ENCODE measurements at regions not wholly inside any gene's neighbourhood (a gene's known extent, or its start where the extent isn't known, plus 50 kb on each side); places are given as distances from the start of the nearest gene placed in this dataset.
"Not testable (repeated sequence)": the region's sequence is repeated elsewhere in the genome, so short reads cannot be mapped to it uniquely, and the experiment has no call there.

DNA sequence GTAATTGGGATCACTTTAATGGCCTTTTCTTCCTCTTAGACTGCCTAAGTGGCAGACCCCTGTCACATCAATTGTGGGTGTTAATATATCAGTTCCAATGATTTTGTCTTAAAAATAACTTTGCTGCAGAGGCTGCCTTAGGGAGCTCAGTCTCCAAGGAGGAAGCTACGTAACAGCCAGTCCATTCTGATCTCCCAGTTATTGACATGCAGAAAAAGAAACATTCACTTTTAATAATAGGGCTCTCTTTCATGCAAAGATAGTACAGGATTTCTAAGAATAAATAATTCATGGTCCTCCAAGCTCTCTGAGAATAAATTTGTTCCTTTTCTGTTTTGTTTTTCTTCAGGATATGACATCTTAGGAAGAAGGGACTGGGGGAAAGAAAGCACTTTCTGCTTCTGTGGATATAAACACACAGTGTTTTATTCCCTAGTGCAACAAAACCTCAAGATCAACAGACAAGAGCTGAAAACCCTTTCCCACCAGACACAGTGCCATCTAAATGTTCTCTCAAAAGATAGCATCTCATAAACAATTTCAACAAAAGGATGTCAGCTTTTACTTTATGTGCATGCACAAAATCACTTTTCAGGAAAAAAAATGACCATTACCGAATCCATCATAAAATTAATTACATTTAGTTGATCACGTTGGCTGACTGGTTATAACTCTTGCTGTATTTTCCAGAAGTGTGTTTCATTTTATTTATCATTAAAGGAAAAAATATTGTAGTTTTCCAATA lies 372.4 kb upstream of the SLC7A11 start:
- DNase-seq (ENCODE audit: low spot score) = no peak

DNA sequence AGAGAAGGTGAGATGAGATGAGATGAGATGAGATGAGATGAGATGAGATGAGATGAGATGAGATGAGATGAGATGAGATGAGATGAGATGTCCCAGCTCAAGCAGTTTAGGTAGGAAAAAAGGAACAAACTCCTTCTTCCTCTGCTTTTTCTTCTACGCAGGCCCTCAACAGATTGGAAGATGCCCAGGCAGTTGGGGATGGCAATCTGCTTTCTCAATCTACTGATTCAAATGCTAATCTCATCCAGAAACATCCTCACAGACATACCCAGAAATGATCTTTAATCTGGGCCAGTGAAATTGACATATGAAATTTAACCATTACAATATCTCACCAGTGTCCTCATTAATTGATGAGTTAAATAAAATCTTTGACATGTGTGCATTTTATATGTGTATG lies 370.3 kb upstream of the SLC7A11 start:
- DNase-seq (ENCODE audit: low spot score) = no peak

DNA sequence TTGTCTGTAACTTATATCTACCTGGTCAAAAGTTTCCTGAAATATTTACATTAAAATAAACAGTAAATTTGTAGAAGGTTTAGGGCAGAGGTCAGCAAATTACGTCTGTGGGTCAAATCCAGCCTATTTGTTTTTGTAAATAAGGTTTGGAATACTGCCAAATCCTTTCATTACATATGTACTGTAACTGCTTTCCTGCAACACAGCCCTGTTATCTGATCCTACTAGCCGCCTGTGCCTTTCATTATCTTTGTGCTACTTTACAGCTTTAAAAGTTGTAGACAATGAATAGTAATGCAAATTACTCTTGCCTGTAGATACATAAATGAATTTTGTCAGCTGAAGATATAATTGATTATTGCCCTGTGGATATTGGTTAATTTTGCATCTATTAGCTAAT lies 369.6 kb upstream of the SLC7A11 start:
- DNase-seq (ENCODE audit: low spot score) = no peak

DNA sequence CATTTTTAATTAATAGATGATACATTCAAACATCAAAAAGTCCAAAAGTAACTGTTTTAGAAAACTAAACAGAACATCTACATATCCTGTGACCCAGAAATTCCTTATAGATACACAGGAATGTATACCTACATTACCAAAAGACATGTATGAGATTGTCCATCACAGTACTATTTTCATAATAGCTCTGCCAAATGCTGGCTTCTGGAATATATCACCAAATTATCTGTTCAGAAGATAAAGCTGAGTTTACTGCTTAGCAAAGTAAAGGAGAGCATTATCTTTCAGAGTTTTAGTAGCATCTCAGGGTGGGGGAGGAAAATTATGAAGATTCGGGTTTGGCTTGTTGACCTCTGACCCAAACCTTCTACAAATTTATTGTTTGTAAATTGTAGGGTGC lies 368.9 kb upstream of the SLC7A11 start:
- DNase-seq (ENCODE audit: low spot score) = no peak

DNA sequence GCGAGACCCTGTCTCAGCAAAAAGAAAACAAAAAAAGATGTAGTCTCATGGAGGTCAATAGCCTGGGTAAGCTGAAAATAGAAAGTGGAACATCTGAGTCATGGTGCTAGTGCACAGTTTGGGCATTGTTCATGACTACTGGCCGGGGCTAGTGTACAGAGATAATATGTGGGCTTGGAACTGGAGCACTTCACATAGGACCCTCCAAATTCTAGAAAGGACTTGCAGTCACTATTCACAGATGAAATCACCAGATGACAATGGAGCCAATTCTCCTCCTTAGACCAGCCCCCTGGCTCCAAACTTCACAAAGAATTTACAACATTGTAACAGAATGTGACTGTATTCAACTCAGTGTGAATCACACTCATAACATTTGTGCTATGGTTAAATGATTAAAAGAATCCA lies 367.8 kb upstream of the SLC7A11 start:
- no peak for DNase-seq (ENCODE audit: low spot score)

DNA sequence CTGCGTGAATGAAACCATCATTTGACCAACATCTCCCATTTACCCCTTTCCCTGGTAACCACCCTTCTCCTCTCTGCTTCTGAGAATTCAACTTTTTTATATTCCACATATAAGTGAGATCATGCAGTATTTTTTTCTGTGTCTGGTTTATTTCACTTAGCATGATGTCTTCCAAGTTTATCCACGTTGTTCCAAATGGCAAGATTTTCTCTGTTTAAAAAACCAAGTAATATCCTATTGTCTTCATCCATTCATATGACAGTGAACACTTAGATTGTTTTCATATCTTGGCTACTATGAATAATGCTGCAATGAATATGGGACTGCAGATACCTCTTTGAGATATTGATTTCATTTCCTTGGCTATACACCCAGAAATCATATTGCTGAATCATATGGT lies 362.4 kb upstream of the SLC7A11 start:
- no peak for DNase-seq (ENCODE audit: low spot score)

DNA sequence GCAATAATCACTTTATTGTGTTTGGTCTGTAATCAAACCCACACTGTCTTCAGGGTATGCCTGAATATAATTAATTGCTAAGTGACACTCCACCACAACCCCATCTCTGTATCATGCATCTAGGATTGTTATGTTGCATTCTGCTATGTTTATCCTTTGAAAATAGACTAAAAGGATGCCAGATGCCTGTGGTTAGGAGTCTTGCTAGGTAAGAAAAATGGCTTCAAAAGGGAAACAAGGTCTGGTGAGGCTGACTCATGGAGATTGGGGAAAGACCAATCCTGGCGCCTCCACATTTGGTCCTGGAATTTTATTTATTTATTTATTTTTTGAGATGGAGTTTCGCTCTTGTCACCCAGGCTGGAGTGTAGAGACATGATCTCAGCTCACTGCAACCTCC lies 360.5 kb upstream of the SLC7A11 start:
- no peak for DNase-seq (ENCODE audit: low spot score)

DNA sequence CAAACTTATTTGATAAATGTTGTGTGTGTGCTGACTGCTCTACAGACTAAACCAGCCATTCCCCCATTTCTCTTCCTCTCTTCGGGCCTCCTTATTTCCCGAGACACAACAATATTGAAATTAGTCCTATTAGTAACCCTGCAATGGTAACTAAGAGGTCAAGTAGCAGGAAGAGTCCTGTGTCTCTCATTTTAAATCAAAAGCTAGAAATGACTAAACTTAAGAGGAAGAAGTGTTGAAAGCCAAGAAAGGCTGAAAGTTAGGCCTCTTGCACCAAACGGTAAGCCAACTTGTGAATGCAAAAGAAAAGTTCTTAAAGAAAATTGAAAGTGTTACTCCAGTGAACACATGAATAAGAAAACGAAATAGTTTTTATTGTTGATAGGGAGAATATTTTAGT lies 357.8 kb upstream of the SLC7A11 start:
- no peak for DNase-seq (ENCODE audit: low spot score)

DNA sequence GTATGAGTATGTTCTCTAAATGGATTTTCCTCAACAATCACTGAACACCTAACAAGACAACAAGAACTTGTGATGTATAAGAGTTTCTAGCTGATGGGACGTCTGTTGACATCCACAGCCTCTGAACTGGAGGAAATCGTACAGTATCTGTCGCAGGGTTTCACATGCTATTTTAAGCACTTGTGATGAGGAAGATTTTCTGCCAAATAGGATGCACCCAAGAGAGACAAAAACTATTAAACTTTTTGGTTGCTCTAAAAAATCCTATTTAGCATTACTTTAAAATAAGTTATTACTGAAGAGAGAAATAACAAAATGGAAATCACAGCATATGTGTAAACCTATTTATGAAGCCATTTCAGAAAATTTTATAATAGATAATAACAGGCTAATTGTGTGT lies 356.1 kb upstream of the SLC7A11 start:
- no peak for DNase-seq (ENCODE audit: low spot score)

DNA sequence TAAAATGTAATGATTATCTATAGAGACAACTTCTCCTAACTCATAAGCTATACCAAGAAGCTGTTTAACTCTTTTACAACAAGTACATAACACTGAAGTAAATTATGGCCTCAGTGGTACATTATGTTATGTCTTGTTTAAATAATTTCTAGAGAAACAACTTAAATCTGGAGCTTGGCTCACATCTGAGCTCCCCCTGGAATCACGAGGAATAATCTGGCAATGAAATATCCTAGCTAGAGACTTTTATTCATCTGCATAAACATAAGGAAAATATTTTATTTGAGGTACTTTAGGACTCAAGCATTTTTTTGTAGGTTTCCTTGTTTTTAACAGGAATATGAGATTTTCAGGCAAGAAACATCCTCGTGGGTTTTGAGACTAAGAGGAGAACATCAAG lies 354.7 kb upstream of the SLC7A11 start:
- DNase-seq (ENCODE audit: low spot score) = no peak

DNA sequence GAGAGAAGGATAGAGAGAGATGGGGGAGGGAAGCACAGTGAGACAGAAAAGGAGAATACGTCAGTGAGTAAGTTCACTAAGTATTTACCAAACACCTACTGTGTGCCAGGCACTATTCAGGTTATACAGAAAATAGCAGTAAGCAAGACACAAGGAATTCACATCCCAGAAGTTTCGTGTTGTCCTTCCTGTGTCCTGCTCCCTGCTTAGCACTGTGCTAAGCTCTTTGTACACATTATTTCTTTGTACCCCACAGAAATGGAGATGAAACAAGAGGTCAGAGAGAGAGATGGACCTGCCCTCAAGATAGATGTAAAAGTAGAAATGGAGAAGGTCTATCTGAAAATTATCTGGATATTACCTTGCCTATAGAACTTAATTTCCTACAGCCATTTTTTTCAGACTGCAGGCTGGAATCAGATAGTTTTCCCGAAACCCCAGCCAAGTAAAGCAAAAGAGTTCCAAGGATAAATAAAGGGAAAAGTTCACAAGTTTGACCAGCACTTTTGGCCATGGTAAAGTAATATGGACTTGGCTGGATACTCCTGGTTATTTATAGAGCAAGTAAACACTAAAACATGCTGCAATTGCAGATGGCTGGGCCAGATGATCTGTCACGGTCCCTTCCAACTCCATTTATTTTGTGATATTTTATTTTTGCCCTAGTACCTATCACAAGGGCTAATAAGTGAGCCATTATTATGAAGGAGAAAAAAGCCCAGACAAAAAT lies 353.7 kb upstream of the SLC7A11 start:
- no peak for DNase-seq (ENCODE audit: low spot score)

DNA sequence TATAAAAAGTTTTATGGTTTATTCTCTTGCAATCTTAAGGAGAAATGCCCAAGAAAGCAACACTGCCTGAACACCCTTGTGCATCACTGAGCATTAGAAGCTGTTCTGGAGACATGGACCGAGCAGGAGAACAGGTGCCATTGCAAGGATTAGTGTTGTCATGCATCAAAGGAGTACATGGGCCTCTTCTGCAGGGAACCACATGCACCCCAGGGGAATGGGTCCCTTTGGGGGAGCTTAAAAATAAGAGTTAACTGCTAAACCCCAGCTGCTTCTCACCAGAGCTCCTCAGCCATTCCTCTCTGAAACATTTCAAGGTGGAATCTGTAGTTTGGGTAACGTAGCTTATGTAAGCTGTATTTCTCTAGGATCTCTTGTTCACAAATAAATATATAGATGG lies 353.0 kb upstream of the SLC7A11 start:
- DNase-seq (ENCODE audit: low spot score) = no peak

DNA sequence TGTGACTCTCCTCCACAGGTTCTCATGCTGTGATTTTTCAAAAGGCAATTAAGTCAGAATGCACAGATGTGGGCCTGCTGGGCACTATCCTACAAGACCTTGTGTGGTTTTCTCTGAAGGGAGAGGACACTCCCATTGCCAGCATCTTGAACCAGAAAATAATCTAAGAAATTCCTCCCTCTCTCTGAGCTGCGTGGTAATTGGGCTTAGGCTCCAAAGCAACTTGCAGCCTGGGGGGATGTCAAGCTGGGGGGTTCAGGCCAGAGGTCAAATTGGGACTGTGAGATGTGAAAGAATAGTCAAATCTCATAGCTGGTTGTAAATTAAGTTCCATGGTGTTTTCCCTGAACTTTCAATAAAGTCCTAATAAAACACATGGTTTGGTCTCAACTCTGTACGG lies 350.6 kb upstream of the SLC7A11 start:
- DNase-seq (ENCODE audit: low spot score) = no peak

DNA sequence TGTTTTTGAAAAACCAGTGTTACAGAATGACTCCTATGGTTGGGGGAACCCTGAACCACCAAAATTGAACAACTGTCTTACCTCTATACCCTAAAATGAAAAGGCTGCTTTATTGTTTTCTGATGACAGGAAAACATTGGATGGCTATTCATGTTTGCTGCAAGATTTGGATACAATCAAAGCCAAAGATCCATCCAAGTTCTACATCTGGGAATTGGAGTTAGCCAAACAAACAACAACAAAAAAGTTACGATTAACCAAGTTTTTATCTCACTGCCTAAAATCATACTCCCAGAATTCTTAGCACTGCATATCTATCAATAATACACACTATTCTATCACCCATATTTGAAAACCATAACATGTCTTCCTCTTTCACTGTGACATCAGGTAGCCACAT lies 349.7 kb upstream of the SLC7A11 start:
- DNase-seq (ENCODE audit: low spot score) = no peak

DNA sequence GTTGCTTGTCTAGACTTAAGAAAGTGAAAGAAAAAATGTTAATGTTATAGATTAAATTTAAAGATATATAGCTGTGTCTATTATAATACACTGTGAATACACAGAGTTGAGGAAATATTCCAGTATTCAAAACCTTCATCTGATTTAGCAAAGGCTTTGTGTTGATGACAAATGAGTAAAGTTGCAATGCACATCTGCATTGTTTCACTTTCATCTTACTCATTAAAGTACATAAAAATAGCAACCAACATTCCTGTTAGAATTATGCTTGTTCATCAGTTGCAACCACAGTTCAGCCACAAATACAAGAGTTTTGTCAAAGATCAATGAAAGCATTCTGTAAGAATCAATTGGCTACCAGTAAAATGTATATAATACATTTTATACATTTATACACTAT lies 346.4 kb upstream of the SLC7A11 start:
- no peak for DNase-seq (ENCODE audit: low spot score)

DNA sequence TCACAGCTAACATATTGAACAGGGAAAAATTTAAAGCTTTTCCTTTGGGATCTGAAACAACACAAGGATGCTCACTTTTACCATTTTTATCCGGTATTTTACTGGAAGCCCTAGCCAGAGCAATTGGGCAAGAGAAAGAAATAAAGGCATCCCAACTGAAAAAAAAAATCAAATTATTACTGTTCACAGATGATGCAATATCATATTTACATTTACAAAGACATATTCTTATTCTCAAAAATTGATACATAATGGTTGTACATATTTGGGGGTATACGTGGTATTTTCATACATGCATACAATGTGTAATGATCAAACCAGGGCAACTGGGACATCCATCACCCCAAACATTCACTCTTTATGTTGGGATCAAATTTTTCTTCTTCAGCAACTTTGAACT lies 337.0 kb upstream of the SLC7A11 start:
- no peak for DNase-seq (ENCODE audit: low spot score)

DNA sequence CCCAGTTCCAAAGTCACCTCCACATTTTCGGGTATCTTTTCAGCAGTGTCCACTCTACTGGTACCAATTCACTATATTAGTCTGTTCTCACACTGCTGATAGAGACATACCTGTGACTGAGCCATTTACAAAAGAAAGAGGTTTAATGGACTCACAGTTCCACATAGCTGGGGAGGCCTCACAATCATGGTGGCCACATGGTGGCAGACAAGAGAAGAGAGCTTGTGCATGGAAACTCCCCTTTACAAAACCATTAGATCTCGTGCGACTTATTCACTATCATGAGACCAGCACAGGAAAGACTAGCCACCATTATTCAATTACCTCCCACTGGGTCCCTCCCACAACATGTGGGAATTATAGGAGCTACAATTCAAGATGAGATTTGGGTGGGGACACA lies 335.7 kb upstream of the SLC7A11 start:
- not testable (repeated sequence) for DNase-seq (ENCODE audit: low spot score)

DNA sequence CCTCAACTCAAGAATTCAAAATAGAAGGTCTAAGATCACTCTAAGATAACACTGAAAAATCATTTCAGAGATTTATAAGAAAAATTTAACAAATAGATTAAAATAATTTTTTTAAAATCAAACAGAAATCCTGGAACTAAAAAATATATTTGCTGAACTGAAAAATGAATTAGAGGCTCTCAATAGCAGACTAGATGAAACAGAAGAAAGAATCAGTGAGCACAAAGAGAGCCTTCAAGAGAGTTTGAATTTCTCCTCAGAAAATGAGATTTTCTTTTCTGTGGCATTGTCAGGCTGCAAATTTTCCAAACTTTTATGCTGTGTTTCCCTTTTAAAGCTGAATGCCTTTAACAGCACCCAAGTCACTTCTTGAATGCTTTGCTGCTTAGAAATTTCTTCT lies 335.0 kb upstream of the SLC7A11 start:
- DNase-seq (ENCODE audit: low spot score) = no peak

DNA sequence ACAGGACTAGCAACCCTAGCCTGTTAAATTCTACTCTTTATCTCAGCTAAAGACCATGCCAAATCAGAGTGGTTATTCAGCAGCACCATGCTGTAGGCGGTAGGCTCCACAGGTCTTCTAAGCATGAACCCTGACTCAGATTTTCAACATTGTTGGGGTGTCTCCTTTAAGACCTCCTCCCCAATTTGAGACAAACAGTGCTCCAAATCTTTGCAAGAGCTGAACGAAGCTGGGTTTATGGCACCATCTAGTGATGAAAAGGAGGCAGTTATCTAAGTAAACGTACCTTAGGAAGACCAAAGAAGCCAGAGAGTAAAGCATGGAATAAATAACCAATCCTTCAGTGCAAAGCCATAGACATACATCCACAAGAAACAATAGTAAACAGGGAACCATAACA lies 334.5 kb upstream of the SLC7A11 start:
- peak; percentile 33 for DNase-seq (ENCODE audit: low spot score)

DNA sequence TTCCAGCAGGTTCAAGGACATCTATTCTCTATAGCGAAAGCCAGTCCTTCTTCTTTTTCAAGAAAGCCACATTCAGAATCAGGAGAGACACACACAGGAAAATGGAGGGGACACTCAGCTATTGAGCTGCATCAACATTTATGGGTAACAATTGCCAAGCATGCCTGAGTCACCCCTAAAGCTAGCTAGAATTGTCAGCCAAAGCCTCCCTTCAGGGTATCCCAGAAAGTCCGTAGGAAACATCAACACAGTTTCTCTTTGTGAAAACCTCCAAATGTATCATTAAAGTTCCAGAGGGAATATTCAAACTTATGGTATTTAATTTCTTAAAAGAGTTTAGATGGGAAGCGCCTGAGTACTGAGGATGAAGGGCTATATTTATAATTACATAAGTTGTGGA lies 331.1 kb upstream of the SLC7A11 start:
- no peak for DNase-seq (ENCODE audit: low spot score)

DNA sequence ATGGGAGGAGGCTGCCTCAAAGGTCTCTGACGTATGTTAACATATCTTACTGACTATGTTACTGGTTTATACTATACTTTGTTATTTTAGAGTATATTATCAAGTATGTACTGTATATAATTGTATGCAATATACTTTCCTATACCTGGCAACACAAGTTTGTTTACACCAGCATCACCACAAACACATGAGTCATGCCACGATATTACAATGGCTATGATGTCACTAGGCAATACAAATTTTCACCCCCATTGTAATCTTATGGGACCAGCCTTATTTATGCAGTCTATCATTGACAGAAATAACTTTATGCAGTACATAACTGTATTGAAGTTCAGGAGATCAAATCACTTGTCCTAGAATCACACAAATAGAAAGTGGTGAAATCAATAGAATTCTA lies 329.9 kb upstream of the SLC7A11 start:
- no peak for DNase-seq (ENCODE audit: low spot score)

DNA sequence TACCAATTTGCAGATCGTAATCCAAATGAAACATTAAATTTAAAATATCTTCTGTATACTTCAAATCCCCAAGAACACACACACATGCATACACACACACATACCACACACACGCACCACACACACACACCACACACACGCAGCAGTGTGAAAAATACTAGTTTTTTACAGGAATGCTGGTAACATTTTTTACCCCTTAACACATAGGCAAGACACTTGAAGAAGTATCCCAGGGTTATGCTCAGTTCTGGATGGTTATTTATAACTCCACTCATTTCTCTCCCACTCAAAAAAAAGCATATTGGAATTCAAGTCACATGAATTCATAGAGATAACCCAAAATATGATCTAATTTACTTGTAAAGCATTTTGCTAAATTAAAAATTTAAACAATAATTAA lies 325.5 kb upstream of the SLC7A11 start:
- DNase-seq (ENCODE audit: low spot score) = no peak

DNA sequence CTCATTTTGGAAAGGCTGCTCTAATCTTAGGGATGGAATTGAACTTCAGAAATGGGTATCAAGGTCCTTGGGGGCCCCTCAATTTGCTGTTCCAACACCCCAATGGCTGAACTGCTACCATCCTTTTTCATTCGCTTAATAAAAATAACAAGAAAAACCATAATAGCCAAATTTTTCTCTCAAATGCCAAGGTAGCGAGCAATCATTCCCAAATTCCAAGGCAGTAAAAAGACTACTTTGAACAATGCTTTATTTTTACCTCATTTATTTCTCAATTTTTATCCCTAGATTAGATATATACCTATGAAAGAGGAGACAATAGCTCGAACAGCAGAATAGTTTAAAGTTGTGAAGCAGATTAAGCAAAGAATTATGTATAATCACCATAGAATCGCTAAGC lies 323.4 kb upstream of the SLC7A11 start:
- no peak for DNase-seq (ENCODE audit: low spot score)

DNA sequence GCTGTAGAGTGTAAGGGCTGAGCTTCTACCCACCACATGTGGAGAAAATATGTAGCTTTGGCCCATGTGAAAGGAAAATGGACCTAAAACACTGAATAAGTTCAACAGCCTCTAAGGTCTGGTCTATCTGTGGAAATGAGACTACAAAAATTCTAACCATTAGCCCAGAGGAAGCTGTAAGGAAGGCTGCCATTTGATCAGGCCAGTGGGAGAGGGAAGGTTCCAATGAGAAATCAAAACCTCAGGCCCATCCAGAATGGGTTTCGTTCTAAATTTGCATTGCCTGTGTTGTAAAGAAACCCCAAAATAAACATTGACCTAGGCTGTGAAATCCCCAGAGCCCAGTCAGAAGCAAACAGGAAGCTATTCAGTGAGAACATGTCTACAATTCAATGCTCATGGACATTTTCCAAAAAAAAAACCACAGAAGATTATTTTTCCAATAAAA lies 320.4 kb upstream of the SLC7A11 start:
- no peak for DNase-seq (ENCODE audit: low spot score)

All from iPS-NIHi11 (cell line).